Hematopoietic multipotent progenitor cell treated with erythropoietin and hydrocortisone succinate and interleukin-3 and kit ligand, for 15 days (in vitro differentiated cells): ENCODE measurements at regions not wholly inside any gene's neighbourhood (a gene's known extent, or its start where the extent isn't known, plus 50 kb on each side); places are given as distances from the start of the nearest gene placed in this dataset.
"Not testable (repeated sequence)": the region's sequence is repeated elsewhere in the genome, so short reads cannot be mapped to it uniquely, and the experiment has no call there.

Experiments used
- DNase-seq: peaks from one replicate; pipeline ENCODE4 v3.0.0-alpha.2; 2015; ENCODE audit warnings: low spot score

DNA sequence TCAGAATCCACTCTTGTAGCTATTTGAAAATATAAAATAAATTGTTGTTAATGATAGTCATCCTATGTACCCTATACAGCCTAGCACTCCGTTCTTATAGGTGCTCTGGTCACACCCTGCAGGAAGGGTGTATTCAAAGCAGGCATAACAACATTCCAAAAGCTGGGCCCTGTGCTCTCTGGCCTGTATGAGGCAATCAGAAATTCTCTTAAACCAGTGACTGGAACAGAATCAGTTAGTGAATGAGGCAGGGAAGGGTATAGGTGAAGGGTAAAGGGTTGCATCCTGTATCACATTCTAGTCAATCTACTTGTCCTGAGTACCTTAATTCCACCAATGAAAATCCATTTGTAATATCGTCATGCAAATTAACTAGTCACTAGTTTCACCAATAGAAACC is 154.5 kb upstream of the ZNF217 start:
- DNase-seq: no peak

GRCh38 chr20:53743607-53744260 is 150.1 kb upstream of the ZNF217 start:
- no peak for DNase-seq

GRCh38 chr20:53742685-53743081 is 149.0 kb upstream of the ZNF217 start:
- no peak for DNase-seq

- DNase-seq: no peak
These were observed 148.0 kb upstream of the ZNF217 start for GRCh38 chr20:53741726-53742028.

- no peak for DNase-seq
These were observed 146.5 kb upstream of the ZNF217 start for GRCh38 chr20:53739799-53740785.

- DNase-seq: no peak
These were observed 145.5 kb upstream of the ZNF217 start for GRCh38 chr20:53738945-53739798.

GRCh38 chr20:53738039-53738944 is 144.7 kb upstream of the ZNF217 start:
- DNase-seq: no peak

GRCh38 chr20:53737396-53738038 is 143.9 kb upstream of the ZNF217 start:
- no peak for DNase-seq

DNA sequence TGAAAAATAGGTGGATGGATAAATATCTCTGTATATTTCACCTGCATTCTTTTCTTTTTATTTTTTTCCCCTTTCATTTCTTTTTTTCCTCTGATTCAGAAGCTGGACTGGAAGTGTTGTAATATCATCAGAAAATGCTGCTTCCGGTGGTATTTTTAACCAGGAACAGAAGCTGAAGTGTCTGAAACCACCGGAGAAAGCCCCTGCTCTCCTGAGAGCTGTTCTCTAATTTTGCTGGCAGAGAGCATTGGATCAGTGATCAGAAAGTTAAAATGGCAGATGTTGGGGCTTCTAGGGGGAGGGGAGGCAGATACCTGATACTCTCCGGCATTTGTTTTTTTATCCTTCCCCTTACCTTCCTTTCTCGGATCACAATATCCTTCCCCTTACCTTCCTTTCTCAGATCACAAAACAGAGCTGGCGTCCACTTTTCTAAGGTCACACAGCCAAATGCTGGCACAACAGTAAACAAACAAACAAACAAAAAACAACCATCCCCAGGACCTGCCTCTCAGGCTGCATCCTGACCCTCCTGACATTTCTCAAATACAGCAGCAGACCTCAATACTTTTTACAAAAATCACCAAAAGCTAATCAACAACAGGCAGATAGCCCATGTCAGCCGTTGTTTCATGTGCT is 143.2 kb upstream of the ZNF217 start:
- DNase-seq: no peak

- DNase-seq: no peak
These were observed 142.6 kb upstream of the ZNF217 start for GRCh38 chr20:53736122-53736756.

DNA sequence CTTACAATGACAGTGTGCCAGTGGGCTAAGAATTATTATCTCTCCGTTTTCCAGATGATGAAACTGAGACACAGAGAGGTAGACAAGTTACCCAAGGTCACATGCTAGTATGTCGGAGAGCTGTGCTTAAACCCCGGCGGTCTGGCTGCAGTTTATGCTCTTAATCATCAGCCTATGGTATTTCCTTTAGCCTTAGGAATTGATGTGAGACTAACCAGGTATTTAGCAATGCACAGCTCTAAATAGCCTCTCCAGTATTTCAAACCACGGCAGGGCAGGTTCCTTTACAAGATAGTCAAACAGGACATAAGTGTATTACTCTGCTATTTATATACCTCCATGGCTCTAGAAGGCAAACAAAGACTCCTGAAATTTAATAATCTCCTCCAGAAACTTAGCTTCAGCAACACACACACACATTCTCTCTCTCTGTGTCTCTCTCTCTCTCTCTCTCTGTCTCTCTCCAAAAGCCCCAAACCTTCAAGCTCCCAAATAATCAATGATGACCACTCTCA is 142.0 kb upstream of the ZNF217 start:
- DNase-seq: no peak

- no peak for DNase-seq
These were observed 140.5 kb upstream of the ZNF217 start for GRCh38 chr20:53734006-53734688.

DNA sequence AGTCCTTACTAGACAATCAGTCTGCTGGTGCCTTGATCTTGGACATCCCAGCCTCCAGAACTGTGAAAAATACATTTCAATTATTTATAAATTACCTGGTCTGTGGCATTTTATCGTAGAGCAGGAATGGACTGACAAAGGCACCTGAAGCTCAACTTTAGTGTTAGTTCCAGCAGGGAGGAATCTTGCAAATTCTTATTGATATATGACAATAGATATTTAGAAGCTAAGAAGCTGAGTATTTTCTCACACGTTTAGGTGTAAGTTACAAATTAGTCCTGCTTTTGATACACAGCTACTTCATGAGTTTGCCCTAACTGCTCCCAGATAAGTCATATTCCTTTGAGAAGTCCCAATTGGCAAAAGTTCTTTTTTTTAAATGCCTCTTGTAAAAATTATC is 138.0 kb upstream of the ZNF217 start:
- no peak for DNase-seq

DNA sequence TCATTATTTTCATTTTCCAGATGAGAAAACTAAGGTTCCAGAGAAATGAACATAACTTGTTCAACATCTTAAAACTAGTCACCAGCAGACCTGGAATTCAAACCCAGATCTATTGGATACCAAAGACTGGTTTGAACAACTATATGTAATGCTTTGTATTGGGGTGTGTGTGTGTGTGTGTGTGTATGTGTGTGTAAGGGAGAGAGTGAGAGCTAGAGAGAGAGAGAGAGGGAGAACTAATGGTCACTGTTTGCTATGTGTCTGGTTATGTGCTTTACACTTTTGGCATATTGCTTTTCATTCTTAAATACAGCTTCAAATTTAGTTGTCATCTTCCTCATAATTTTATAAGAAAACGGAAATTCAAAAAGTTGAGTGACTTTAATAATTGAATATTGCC is 134.7 kb upstream of the ZNF217 start:
- no peak for DNase-seq

- not testable (repeated sequence) for DNase-seq
These were observed 133.6 kb upstream of the ZNF217 start for GRCh38 chr20:53727239-53727638.

- no peak for DNase-seq
These were observed 131.9 kb upstream of the ZNF217 start for GRCh38 chr20:53725575-53725970.

DNA sequence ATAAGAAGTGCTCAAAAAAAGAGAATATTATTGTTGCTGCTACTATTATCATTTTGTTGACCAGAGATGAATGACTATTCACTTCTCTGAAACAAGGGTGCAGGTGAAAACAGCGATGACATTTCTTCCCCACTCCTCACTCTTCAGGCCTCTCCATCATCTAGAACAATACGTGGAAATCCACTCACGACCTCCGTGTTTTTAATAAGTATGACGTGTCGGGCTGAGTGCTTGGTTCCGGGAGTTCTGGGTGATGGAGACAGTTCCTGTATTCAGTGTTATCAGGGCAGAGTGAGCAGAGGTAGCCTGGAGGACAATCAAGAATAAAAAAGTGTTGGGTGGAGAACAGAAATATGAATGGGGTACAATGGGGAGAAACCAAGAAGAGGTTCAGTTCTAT is 130.0 kb upstream of the ZNF217 start:
- DNase-seq: no peak

GRCh38 chr20:53723045-53723444 is 129.4 kb upstream of the ZNF217 start:
- no peak for DNase-seq

DNA sequence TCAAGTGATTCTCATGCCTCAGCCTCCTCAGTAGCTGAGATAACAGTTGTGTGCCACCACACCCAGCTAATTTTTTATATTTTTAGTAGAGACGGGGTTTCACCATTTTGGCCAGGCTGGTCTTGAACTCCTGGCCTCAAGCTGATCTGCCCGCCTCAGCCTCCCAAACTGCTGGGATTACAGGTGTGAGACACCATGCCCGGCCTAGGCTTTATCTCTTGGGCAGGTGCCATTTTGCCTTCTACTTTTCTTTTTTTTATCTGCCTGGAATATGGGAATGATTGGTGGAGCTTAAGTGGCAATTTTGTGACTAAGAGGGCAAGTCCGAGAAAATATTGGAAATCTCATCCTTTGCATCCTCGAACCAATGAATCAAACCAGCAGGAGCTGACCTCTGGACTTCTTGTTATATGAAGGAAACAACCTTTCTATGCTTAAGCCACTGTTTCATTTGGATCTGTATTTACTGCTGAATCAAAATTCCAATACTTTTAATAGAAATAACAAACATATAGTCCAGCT is 128.9 kb upstream of the ZNF217 start:
- no peak for DNase-seq
